Tibial artery (tissue), 4 donors: ENCODE measurements at regions not wholly inside any gene's neighbourhood (a gene's known extent, or its start where the extent isn't known, plus 50 kb on each side); places are given as distances from the start of the nearest gene placed in this dataset.

ENCODE experiments used
- DNase-seq, 2 donors: peaks; one replicate each; pipeline ENCODE4 v3.0.0-alpha.2; 2019
- H3K27ac ChIP-seq, 2 donors: fragments of 200-600 bp; sonication (generic) in 1 of 2; 1 replicate in 1 of 2; 2 replicates in 1 of 2; pipeline ENCODE4 v1.5.1; 2018 to 2019; ENCODE audit warnings: mild to moderate bottlenecking in 1 of 2
- H3K27me3 ChIP-seq, 2 donors: fragments of 200-600 bp; sonication (generic) in 1 of 2; one replicate each; pipeline versions ENCODE4 v1.5.1 to v1.6.0; 2016 to 2019
- H3K36me3 ChIP-seq, 3 donors: fragments of 200-600 bp; sonication (generic) in 2 of 3; one replicate each; pipeline ENCODE4 v1.5.1; 2016 to 2019; ENCODE audit warnings: mild to moderate bottlenecking in 2 of 3
- H3K4me1 ChIP-seq, 4 donors: fragments of 200-600 bp; sonication (generic) in 2 of 4; 1 replicate in 3 of 4; 2 replicates in 1 of 4; pipeline ENCODE4 v1.5.1; 2016 to 2019
- H3K4me3 ChIP-seq, 2 donors: fragments of 200-600 bp; sonication (generic) in 1 of 2; 1 replicate in 1 of 2; 2 replicates in 1 of 2; pipeline ENCODE4 v1.5.1; 2018 to 2019; ENCODE audit warnings: mild to moderate bottlenecking in 2 of 2
- H3K9me3 ChIP-seq, 3 donors: fragments of 200-600 bp; sonication (generic) in 1 of 3; one replicate each; pipeline ENCODE4 v1.5.1; 2016 to 2019
- CTCF ChIP-seq, 2 experiments: fragments of 200-600 bp in 1 of 2; fragments of 450-650 bp in 1 of 2; IDR thresholded peaks; one replicate each; pipeline ENCODE4 v1.5.1; 2017 to 2019; ENCODE audit warnings: antibody characterized with exemption in 2 of 2, mild to moderate bottlenecking in 1 of 2, moderate library complexity in 1 of 2
- intact Hi-C: fragments of 100-400 bp; cut with DNase I; formaldehyde crosslinking; loops from one replicate; pipeline ENCODE4 v1.15.0; 2023; ENCODE audit warnings: low total_unique reads

- intact Hi-C loops, result no loop called here
- DNase-seq, result no peak
- Histone ChIP-seq H3K9me3 (no peaks in the 10 kb centered on the region), H3K4me1 (peaks cover 0 to 44% (median 0%) of the 10 kb centered on the region in 4 donors), H3K36me3 (peaks cover 0 to 6% (median 0%) of the 10 kb centered on the region in 3 donors), H3K4me3 (no peak overlapping the region), H3K27me3 (no peaks in the 10 kb centered on the region), H3K27ac (no peak overlapping the region)
- no peak for TF ChIP-seq CTCF (IDR thresholded peaks at IDR 0.05)
Measured at GRCh38 chr18:34611904-34612303, 98.2 kb upstream of the DTNA start.

- Histone ChIP-seq H3K36me3 (peaks cover 0 to 6% (median 0%) of the 10 kb centered on the region in 3 donors), H3K27ac (no peak overlapping the region), H3K4me3 (no peak overlapping the region), H3K27me3 (no peaks in the 10 kb centered on the region), H3K9me3 (no peaks in the 10 kb centered on the region), H3K4me1 (peaks cover 0 to 19% (median 2%) of the 10 kb centered on the region in 4 donors)
- no peak for DNase-seq
- TF ChIP-seq CTCF (IDR thresholded peaks at IDR 0.05), result no peak
- intact Hi-C loops, result no loop called here
Measured at GRCh38 chr18:34620258-34620861, 89.7 kb upstream of the DTNA start.

GRCh38 chr18:34623557-34623956 is 86.5 kb upstream of the DTNA start:
- Histone ChIP-seq H3K36me3 (no peaks in the 10 kb centered on the region), H3K4me1 (peaks cover 0 to 30% (median 2%) of the 10 kb centered on the region in 4 donors), H3K27me3 (no peaks in the 10 kb centered on the region), H3K27ac (no peak overlapping the region), H3K4me3 (no peak overlapping the region), H3K9me3 (no peaks in the 10 kb centered on the region)
- DNase-seq, result no peak
- no peak for TF ChIP-seq CTCF (IDR thresholded peaks at IDR 0.05)
- intact Hi-C loops, result no loop called here

DNA sequence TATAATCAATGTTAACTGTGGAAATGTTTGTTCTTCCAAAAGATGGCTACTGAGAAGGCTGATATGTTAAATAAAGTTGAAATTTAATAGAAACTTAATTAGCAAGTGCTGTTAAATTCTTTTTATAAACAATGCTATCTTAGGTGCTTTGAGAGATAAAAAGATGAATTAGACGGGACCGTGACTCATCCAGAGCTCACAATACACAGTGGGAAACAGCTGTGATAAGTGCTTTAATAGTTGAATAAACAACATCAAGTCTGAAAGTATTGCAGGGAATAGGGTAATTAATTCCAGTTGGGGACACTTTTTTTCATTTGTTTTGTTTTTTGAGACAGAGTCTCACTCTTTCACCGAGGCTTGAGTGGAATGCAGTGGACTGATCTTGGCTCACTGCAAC is 85.5 kb upstream of the DTNA start:
- no peak for TF ChIP-seq CTCF (IDR thresholded peaks at IDR 0.05)
- no peak overlapping the region for H3K4me3 ChIP-seq
- H3K4me1 ChIP-seq, result peaks cover 0 to 29% (median 2%) of the 10 kb centered on the region in 4 donors
- H3K9me3 ChIP-seq, result no peaks in the 10 kb centered on the region
- no peak for DNase-seq
- H3K27me3 ChIP-seq, result no peaks in the 10 kb centered on the region
- H3K36me3 ChIP-seq, result no peaks in the 10 kb centered on the region
- no peak overlapping the region for H3K27ac ChIP-seq
- intact Hi-C loops, result no loop called here

GRCh38 chr18:34626404-34627136 is 83.5 kb upstream of the DTNA start:
- DNase-seq, result no peak
- H3K27me3 ChIP-seq, result no peaks in the 10 kb centered on the region
- H3K36me3 ChIP-seq, result no peaks in the 10 kb centered on the region
- no peak for TF ChIP-seq CTCF (IDR thresholded peaks at IDR 0.05)
- no peaks in the 10 kb centered on the region for H3K9me3 ChIP-seq
- no peak overlapping the region for H3K4me3 ChIP-seq
- H3K4me1 ChIP-seq, result peaks cover 0 to 35% (median 2%) of the 10 kb centered on the region in 4 donors
- intact Hi-C loops, result no loop called here
- H3K27ac ChIP-seq, result no peak overlapping the region
